RKO (cell line): ENCODE measurements at regions not wholly inside any gene's neighbourhood (a gene's known extent, or its start where the extent isn't known, plus 50 kb on each side); places are given as distances from the start of the nearest gene placed in this dataset.
A peak's percentile ranks its signal among the peaks of the same experiment; 100 is the strongest.

Experiments
- DNase-seq: peaks from one replicate; pipeline ENCODE4 v3.0.0-alpha.2; 2016; ENCODE audit warnings: low spot score

GRCh38 chr7:47221826-47222225 lies 360.1 kb downstream of the TNS3 start:
- no peak for DNase-seq

- no peak for DNase-seq
These were observed 363.3 kb downstream of the TNS3 start for GRCh38 chr7:47218378-47219176.

- DNase-seq = no peak
These were observed 364.1 kb downstream of the TNS3 start for GRCh38 chr7:47217570-47218360.

- no peak for DNase-seq
These were observed 364.8 kb downstream of the TNS3 start for GRCh38 chr7:47217086-47217485.

- DNase-seq = no peak
These were observed 365.5 kb downstream of the TNS3 start for GRCh38 chr7:47216439-47216838.

GRCh38 chr7:47215640-47216039 lies 366.3 kb downstream of the TNS3 start:
- no peak for DNase-seq

GRCh38 chr7:47215049-47215448 lies 366.9 kb downstream of the TNS3 start:
- no peak for DNase-seq

- DNase-seq = no peak
These were observed 368.6 kb downstream of the TNS3 start for GRCh38 chr7:47213276-47213675.

- no peak for DNase-seq
These were observed 370.4 kb downstream of the TNS3 start for GRCh38 chr7:47211519-47211973.

GRCh38 chr7:47210281-47210854 lies 371.5 kb downstream of the TNS3 start:
- no peak for DNase-seq

- no peak for DNase-seq
These were observed 374.0 kb downstream of the TNS3 start for GRCh38 chr7:47207956-47208355.

GRCh38 chr7:47204709-47205108 lies 377.2 kb downstream of the TNS3 start:
- DNase-seq = no peak

- no peak for DNase-seq
These were observed 379.6 kb downstream of the TNS3 start for GRCh38 chr7:47202146-47202783.

GRCh38 chr7:47198159-47198558 lies 383.8 kb downstream of the TNS3 start:
- DNase-seq = peak; percentile 12

GRCh38 chr7:47197486-47197885 lies 384.4 kb downstream of the TNS3 start:
- no peak for DNase-seq

GRCh38 chr7:47196737-47197136 lies 385.2 kb downstream of the TNS3 start:
- DNase-seq = no peak

GRCh38 chr7:47196106-47196645 lies 385.7 kb downstream of the TNS3 start:
- no peak for DNase-seq

- DNase-seq = no peak
These were observed 386.3 kb downstream of the TNS3 start for GRCh38 chr7:47195641-47196040.

- DNase-seq = no peak
These were observed 387.3 kb downstream of the TNS3 start for GRCh38 chr7:47194516-47195057.

- DNase-seq = no peak
These were observed 388.9 kb downstream of the TNS3 start for GRCh38 chr7:47192978-47193377.

- no peak for DNase-seq
These were observed 390.0 kb downstream of the TNS3 start for GRCh38 chr7:47191876-47192291.

GRCh38 chr7:47191316-47191715 lies 390.6 kb downstream of the TNS3 start:
- DNase-seq = no peak
